HEK293 (cell line): ENCODE measurements at regions not wholly inside any gene's neighbourhood (a gene's known extent, or its start where the extent isn't known, plus 50 kb on each side); places are given as distances from the start of the nearest gene placed in this dataset.

ENCODE experiments used
- AEBP2 ChIP-seq: fragments of 450-650 bp; formaldehyde crosslinking; IDR thresholded peaks from 2 replicates; pipeline ENCODE4 v1.5.1; 2016; ENCODE audit warnings: missing biosample characterization, missing genetic modification characterization, borderline replicate concordance
- CTCF ChIP-seq: fragments of 450-650 bp; formaldehyde crosslinking; IDR thresholded peaks from 2 replicates; pipeline ENCODE4 v1.5.1; 2016; ENCODE audit warnings: missing biosample characterization, missing genetic modification characterization
- GLI2 ChIP-seq: fragments of 450-650 bp; formaldehyde crosslinking; IDR thresholded peaks from 2 replicates; pipeline ENCODE4; 2017; ENCODE audit warnings: missing biosample characterization, missing genetic modification characterization, low read depth, borderline replicate concordance
- REPIN1 ChIP-seq: fragments of 450-650 bp; formaldehyde crosslinking; IDR thresholded peaks from 2 replicates; pipeline ENCODE4 v1.5.1; 2017; ENCODE audit warnings: missing biosample characterization, missing genetic modification characterization, low read depth
- ZBTB21 ChIP-seq: fragments of 450-650 bp; formaldehyde crosslinking; IDR thresholded peaks from 2 replicates; pipeline ENCODE4 v1.5.1; 2017; ENCODE audit warnings: missing biosample characterization, missing genetic modification characterization
- ZBTB26 ChIP-seq: fragments of 450-650 bp; formaldehyde crosslinking; optimal IDR thresholded peaks from 2 replicates; pipeline ENCODE3; 2016; ENCODE audit warnings: missing biosample characterization, mild to moderate bottlenecking, missing genetic modification characterization
- ZFP69B ChIP-seq: fragments of 450-650 bp; formaldehyde crosslinking; IDR thresholded peaks from 2 replicates; pipeline ENCODE4 v1.5.1; 2016; ENCODE audit warnings: missing biosample characterization, missing genetic modification characterization
- ZNF398 ChIP-seq: fragments of 450-650 bp; formaldehyde crosslinking; IDR thresholded peaks from 2 replicates; pipeline ENCODE4 v1.5.1; 2017; ENCODE audit warnings: missing biosample characterization, missing genetic modification characterization
- ZNF433 ChIP-seq: fragments of 450-650 bp; formaldehyde crosslinking; IDR thresholded peaks from 2 replicates; pipeline ENCODE4 v1.5.1; 2016; ENCODE audit warnings: missing biosample characterization, missing genetic modification characterization, low read depth
- ZNF449 ChIP-seq: fragments of 450-650 bp; formaldehyde crosslinking; IDR thresholded peaks from 2 replicates; pipeline ENCODE4 v1.5.1; 2017; ENCODE audit warnings: missing biosample characterization, mild to moderate bottlenecking, missing genetic modification characterization, moderate library complexity
- ZNF513 ChIP-seq: fragments of 450-650 bp; IDR thresholded peaks from 2 replicates; pipeline ENCODE4 v1.5.1; 2018; ENCODE audit warnings: missing biosample characterization, missing genetic modification characterization
- ZNF544 ChIP-seq: fragments of 450-650 bp; formaldehyde crosslinking; IDR thresholded peaks from 2 replicates; pipeline ENCODE4 v1.5.0; 2017; ENCODE audit warnings: missing biosample characterization, missing genetic modification characterization
- ZNF626 ChIP-seq: fragments of 450-650 bp; sonication (Bioruptor Pico); formaldehyde crosslinking; IDR thresholded peaks from 2 replicates; pipeline ENCODE4 v1.5.1; 2018; ENCODE audit warnings: missing biosample characterization, missing genetic modification characterization, inconsistent platforms

- no peak for TF ChIP-seq ZNF398
- no peak for TF ChIP-seq CTCF (tag by site-specific recombination)
- TF ChIP-seq REPIN1 (tag by site-specific recombination), result no peak
- TF ChIP-seq ZFP69B (tag by site-specific recombination), result no peak
- no peak for TF ChIP-seq ZBTB26 (tag by site-specific recombination)
- no peak for TF ChIP-seq AEBP2
- TF ChIP-seq ZNF626 (tag by site-specific recombination), result no peak
- no peak for TF ChIP-seq ZBTB21
- no peak for TF ChIP-seq ZNF544 (tag by site-specific recombination)
- TF ChIP-seq GLI2 (tag by site-specific recombination), result no peak
- no peak for TF ChIP-seq ZNF513
- TF ChIP-seq ZNF433, result no peak
- no peak for TF ChIP-seq ZNF449
These were observed 564.3 kb upstream of the ZNF608 start for GRCh38 chr5:125310749-125311148.
